ENCODE measurements at regions not wholly inside any gene's neighbourhood (a gene's known extent, or its start where the extent isn't known, plus 50 kb on each side); places are given as distances from the start of the nearest gene placed in this dataset.

GRCh38 chr10:44462338-44462914 is 77.5 kb upstream of the CXCL12 start:
- TF ChIP-seq, protein P1, sequence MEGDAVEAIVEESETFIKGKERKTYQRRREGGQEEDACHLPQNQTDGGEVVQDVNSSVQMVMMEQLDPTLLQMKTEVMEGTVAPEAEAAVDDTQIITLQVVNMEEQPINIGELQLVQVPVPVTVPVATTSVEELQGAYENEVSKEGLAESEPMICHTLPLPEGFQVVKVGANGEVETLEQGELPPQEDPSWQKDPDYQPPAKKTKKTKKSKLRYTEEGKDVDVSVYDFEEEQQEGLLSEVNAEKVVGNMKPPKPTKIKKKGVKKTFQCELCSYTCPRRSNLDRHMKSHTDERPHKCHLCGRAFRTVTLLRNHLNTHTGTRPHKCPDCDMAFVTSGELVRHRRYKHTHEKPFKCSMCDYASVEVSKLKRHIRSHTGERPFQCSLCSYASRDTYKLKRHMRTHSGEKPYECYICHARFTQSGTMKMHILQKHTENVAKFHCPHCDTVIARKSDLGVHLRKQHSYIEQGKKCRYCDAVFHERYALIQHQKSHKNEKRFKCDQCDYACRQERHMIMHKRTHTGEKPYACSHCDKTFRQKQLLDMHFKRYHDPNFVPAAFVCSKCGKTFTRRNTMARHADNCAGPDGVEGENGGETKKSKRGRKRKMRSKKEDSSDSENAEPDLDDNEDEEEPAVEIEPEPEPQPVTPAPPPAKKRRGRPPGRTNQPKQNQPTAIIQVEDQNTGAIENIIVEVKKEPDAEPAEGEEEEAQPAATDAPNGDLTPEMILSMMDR (conservative IDR thresholded peaks at IDR 0.05) = no peak
- no peak for TF ChIP-seq EZH2 (IDR thresholded peaks at IDR 0.05; ENCODE audit: low read depth)
- H2AFZ ChIP-seq = no peak overlapping the region
- H3K27me3 ChIP-seq (ENCODE audit: insufficient read depth, low read depth) = peaks cover 20% of the 10 kb centered on the region; the same call in 1 of the 2 replicates
- H3F3A ChIP-seq (ENCODE audit: insufficient read depth, low read depth) = no peaks in the 10 kb centered on the region
- H3K9me3 ChIP-seq (ENCODE audit: insufficient read depth, low read depth) = no peaks in the 10 kb centered on the region
- no peaks in the 10 kb centered on the region for H3K36me3 ChIP-seq (ENCODE audit: low read depth)
- H3K4me3 ChIP-seq = no peak overlapping the region
- H3K4me2 ChIP-seq = no peak overlapping the region
- POLR2A ChIA-PET (ENCODE audit: unreplicated experiment) = no interaction called here
- H3K9me2 ChIP-seq (ENCODE audit: insufficient read depth) = no peaks in the 10 kb centered on the region
- intact Hi-C loops (cut with micrococcal nuclease; ENCODE audit: unreplicated experiment) = no loop called here
- CTCF ChIA-PET = no interaction called here
- no peaks in the 10 kb centered on the region for H3K79me2 ChIP-seq (ENCODE audit: low read depth)
- H4K20me1 ChIP-seq (ENCODE audit: insufficient read depth) = no peaks in the 10 kb centered on the region
- BruUV-seq (replicated peaks) = no TSS peak
- no peak overlapping the region for H3K27ac ChIP-seq
- no peaks in the 10 kb centered on the region for H3K4me1 ChIP-seq (replicated peaks; ENCODE audit: insufficient read depth)
- no peak for DNase-seq

DNA sequence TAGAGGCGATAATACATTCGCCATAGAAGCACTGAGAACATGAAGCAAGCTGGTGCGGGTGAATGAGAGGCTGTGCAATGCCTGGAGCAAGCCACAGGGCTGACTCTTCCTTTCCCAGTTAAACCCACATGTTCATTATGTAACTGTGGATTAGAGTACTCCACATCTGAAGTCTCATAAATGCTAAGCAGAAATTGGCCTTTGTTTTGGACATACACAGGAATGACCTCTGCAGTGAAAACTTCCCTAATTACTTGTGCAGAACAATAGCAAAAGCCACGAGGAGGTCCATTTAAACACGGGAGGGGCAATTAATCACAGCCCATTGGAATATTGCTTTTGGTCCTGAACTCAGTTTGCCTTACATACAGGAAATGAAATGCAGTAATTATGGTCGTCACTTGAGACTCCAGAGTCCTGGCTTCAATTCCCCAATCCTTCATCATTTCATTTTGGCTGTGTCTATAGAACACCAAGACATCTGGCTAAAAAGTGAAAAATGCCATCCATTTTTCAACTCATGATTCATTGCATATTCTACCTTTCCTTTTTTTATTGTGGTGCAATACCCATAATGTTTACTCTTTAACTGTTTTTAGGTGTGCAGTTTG is 78.7 kb upstream of the CXCL12 start:
- H3K79me2 ChIP-seq (ENCODE audit: low read depth) = no peaks in the 10 kb centered on the region
- no peak for DNase-seq
- ChIA-PET POLR2A (ENCODE audit: unreplicated experiment) (no interaction called here), CTCF (no interaction called here)
- H3K9me3 ChIP-seq (ENCODE audit: insufficient read depth, low read depth) = no peaks in the 10 kb centered on the region
- no TSS peak for BruUV-seq (replicated peaks)
- TF ChIP-seq, protein P1 (conservative IDR thresholded peaks at IDR 0.05) = no peak
- TF ChIP-seq EZH2 (IDR thresholded peaks at IDR 0.05; ENCODE audit: low read depth) = no peak
- no peak overlapping the region for H3K4me2 ChIP-seq
- intact Hi-C loops (cut with micrococcal nuclease; ENCODE audit: unreplicated experiment) = no loop called here
- H3K4me1 ChIP-seq (replicated peaks; ENCODE audit: insufficient read depth) = no peaks in the 10 kb centered on the region
- H4K20me1 ChIP-seq (ENCODE audit: insufficient read depth) = no peaks in the 10 kb centered on the region
- H3K36me3 ChIP-seq (ENCODE audit: low read depth) = no peaks in the 10 kb centered on the region
- H2AFZ ChIP-seq = no peak overlapping the region
- no peaks in the 10 kb centered on the region for H3F3A ChIP-seq (ENCODE audit: insufficient read depth, low read depth)
- peaks cover 32% of the 10 kb centered on the region; the same call in 1 of the 2 replicates for H3K27me3 ChIP-seq (ENCODE audit: insufficient read depth, low read depth)
- no peak overlapping the region for H3K4me3 ChIP-seq
- no peaks in the 10 kb centered on the region for H3K9me2 ChIP-seq (ENCODE audit: insufficient read depth)
- H3K27ac ChIP-seq = no peak overlapping the region

GRCh38 chr10:44464503-44464902 is 79.6 kb upstream of the CXCL12 start:
- no TSS peak for BruUV-seq (replicated peaks)
- DNase-seq = no peak

More at GRCh38 chr10:44464503-44464902, 79.6 kb upstream of the CXCL12 start:
- Histone ChIP-seq H3K4me3 (no peak overlapping the region), H3K9me2 (ENCODE audit: insufficient read depth) (no peaks in the 10 kb centered on the region), H3K36me3 (ENCODE audit: low read depth) (no peaks in the 10 kb centered on the region), H3K9me3 (ENCODE audit: insufficient read depth, low read depth) (no peaks in the 10 kb centered on the region), H4K20me1 (ENCODE audit: insufficient read depth) (no peaks in the 10 kb centered on the region), H2AFZ (no peak overlapping the region), H3K27me3 (ENCODE audit: insufficient read depth, low read depth) (peaks cover 39% of the 10 kb centered on the region; the same call in 1 of the 2 replicates), H3F3A (ENCODE audit: insufficient read depth, low read depth) (no peaks in the 10 kb centered on the region), H3K4me2 (no peak overlapping the region), H3K4me1 (replicated peaks; ENCODE audit: insufficient read depth) (no peaks in the 10 kb centered on the region), H3K27ac (no peak overlapping the region), H3K79me2 (ENCODE audit: low read depth) (no peaks in the 10 kb centered on the region)
- POLR2A ChIA-PET (ENCODE audit: unreplicated experiment) = no interaction called here
- CTCF ChIA-PET = no interaction called here
- intact Hi-C loops (cut with micrococcal nuclease; ENCODE audit: unreplicated experiment) = no loop called here
- no peak for TF ChIP-seq EZH2 (IDR thresholded peaks at IDR 0.05; ENCODE audit: low read depth)
- TF ChIP-seq, protein P1 (conservative IDR thresholded peaks at IDR 0.05) = no peak

All from PC-9 (cell line).